ENCODE measurements at regions not wholly inside any gene's neighbourhood (a gene's known extent, or its start where the extent isn't known, plus 50 kb on each side); places are given as distances from the start of the nearest gene placed in this dataset.
"Not testable (repeated sequence)": the region's sequence is repeated elsewhere in the genome, so short reads cannot be mapped to it uniquely, and the experiment has no call there.

GRCh38 chr2:95654897-95655296 lies 63.1 kb downstream of the TRIM43 start:
- DNase-seq (ENCODE audit: low spot score): not testable (repeated sequence)

DNA sequence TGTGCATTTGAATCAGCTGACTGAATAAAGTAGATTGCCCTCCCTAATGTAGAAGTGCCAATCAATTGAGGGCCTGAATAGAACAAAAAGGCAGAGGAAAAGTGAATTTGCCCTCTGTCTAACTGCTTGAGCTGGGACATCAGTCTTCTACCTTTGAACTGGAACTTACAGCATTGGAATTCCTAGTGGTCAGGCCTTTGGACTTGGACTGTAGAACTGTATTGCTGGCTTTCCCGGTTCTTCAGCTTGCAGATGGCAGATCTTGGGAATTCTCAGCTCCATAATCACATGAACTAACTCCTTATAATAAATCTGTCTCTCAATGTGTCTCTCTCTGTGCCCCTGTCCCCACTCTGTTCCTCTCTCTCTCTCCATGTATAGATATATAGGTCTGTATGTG lies 64.8 kb downstream of the TRIM43 start:
- not testable (repeated sequence) for DNase-seq (ENCODE audit: low spot score)

- not testable (repeated sequence) for DNase-seq (ENCODE audit: low spot score)
Measured at GRCh38 chr2:95657937-95658336, 66.1 kb downstream of the TRIM43 start.

DNA sequence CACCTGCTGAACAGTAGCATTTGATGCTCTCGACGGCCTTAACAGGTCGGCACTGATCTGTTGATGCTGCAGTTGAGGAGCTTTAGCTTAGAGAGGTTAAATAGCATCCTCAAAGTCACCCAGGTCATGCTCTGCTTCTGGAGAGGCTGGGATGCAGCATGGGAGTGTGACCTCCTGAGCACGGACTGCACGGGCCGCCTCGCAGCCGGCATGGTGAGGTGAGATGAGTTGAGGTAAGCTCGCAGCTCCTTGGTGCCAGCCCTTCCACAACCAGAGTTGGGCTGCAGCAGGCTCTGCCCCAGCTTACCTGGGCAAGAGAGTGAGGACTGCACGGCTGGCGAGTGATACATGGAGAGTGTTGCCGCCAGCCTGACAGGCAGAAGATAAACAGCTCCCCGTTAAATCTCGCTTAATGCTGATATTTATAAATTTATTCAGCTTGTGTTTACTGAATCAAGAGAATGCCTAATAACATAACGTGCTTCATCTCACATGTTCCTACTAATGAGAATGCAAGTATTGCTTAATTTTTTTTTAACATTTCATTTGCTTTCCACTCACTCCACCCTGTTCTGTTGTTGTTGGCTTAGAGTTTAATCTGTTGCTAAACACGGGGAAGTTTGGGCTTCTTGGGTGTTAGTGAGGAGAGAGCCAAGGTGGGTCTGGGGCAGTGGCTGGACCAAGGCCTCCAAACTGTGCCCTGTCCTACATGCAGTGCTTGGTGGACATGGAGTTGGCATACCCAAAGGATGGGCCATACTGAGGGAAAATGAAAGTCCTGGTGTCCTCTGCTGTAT lies 69.2 kb downstream of the TRIM43 start:
- DNase-seq (ENCODE audit: low spot score): not testable (repeated sequence)

DNA sequence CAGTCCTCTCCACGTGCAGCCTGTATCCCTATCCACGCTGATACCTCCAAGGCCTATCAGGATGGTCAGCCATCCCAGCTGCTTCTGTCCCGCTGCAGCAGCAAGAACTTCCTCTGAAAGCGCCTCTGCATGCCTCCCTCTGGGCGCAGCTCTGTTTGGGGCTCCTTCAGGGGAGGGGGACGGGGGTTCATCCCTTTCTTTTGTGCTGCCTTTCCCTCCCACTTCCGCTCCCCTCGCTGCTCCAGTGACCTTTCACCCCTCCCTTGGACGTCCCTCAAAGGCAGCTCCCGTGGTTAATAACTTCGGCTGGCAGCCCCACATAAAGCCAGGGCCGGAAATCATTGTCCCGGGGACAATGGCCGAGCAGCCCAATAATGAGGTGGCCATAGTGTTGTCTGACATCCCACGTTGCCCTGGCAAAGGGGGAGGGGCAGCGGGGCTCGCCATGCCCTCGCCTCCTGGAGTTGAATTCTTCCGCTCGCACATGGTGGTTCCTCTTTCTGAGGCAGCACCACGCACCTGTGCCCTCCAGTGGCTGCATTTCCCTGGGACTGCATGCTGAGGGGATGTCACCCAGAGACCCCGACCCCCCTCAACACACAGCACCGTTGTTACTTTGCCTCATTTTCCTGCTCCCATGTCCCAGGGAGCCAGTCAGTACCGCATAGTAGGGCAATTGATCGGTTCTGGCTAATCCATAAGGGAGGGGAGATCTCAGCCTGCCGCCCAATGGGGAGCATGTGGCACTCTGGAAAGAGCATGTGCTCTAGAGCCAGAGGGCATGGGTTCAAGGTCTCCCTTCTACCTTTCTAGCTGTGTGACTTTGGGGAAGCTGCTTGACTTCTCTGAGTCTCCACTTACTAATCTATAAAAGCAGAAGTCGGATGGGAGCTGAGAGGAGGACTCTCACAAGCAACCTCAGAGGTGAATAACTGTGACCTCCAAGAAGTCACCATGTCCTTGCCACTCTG lies 72.0 kb downstream of the TRIM43 start:
- not testable (repeated sequence) for DNase-seq (ENCODE audit: low spot score)

DNA sequence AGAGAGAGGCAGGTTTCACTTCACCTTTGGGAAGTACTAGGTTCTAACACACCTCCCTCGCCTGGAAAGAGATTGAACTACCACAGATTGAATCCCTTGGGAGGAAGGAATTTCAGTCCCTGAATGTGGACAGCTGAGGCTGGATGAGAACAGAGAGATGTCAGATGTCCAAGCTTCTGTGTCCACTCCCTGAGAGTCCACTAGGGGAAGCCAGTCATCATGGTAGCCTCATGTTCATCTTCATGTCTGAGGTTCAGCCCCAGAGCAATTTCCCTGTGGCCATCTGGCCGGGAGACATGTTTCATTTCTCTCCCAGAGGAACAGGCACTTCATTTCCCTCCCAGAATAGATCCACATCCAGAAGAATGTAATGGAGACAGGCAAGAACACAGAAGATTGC lies 74.8 kb downstream of the TRIM43 start:
- not testable (repeated sequence) for DNase-seq (ENCODE audit: low spot score)

- DNase-seq (ENCODE audit: low spot score): no peak
Measured at GRCh38 chr2:95667480-95667879, 75.7 kb downstream of the TRIM43 start.

DNA sequence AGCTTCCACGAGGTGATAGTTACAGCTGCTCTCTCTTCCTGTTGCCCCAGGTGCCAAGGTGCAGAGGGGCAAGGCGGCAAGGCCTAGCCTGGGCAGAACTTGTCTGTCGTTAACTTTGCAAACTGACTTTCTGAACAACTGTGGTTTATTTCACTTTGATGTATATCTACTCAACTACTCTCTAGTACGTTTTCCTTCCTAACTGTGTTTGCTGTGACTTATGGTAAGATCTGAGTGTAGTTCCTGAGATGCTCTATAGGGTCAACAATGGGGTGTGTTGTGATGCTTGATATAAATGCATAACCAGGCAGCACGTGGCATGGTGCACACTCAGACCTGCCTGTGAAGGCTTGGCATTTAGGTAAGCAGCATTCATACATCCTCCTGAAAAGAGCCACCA lies 77.1 kb downstream of the TRIM43 start:
- DNase-seq (ENCODE audit: low spot score): not testable (repeated sequence)

GRCh38 chr2:95669441-95669991 lies 77.7 kb downstream of the TRIM43 start:
- no peak for DNase-seq (ENCODE audit: low spot score)

DNA sequence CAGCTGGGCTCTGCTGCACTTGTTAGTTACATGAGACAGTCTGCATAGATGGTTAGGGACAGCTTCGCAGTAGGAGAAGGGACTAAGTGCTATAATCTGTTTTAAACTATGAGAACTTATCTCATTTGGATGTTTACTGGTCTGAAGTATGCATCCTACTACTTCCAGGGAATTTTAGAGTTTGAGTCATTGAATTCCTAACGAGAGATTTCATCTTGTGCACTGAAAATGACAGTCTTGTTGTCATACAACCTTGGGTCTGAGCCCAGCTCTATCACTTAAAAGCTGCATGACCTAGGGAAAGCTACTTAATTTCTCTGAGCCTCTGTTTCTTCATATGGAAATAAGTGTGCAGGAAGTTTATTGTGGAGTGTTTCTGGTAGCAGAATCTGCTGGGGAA lies 78.4 kb downstream of the TRIM43 start:
- DNase-seq (ENCODE audit: low spot score): no peak

DNA sequence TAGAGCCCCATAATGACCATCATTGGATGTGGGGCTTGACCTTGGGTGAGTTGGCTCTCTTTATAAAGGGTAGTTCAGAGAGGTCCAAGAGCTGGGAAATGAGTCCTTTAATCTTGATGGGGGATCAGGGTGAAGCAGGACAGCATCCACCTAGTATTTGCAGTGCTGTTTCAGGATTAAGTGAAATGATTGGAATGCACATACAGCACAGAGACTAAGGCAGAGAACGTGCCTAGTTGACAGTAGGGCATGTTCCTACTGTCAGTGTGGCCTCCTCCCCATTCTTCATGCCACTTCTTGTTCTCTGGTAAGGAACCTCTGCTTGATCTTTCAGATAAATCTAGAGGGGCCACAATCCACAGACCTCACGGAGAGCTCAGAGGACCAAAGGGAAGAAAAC lies 78.9 kb downstream of the TRIM43 start:
- DNase-seq (ENCODE audit: low spot score): no peak

DNA sequence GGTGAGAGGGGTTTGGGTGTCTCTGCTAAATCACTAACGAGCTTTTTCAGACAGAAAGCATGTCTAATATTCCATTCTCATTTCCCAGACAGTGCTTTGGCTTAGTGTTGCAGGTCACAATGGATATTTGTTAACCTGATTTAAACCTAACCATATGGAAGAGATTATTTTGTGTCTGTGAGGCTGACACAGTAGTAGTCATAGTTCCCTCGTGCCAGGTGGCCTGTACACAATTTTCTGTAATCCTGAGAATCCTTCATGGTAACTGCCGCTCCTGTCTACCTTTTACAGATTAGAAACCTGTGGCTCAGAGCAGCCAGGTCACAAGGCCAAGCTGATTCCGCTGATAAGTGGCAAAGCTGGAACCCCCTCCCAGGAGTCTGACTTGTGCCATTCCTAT lies 79.4 kb downstream of the TRIM43 start:
- DNase-seq (ENCODE audit: low spot score): not testable (repeated sequence)

- not testable (repeated sequence) for DNase-seq (ENCODE audit: low spot score)
Measured at GRCh38 chr2:95671992-95672391, 80.2 kb downstream of the TRIM43 start.

DNA sequence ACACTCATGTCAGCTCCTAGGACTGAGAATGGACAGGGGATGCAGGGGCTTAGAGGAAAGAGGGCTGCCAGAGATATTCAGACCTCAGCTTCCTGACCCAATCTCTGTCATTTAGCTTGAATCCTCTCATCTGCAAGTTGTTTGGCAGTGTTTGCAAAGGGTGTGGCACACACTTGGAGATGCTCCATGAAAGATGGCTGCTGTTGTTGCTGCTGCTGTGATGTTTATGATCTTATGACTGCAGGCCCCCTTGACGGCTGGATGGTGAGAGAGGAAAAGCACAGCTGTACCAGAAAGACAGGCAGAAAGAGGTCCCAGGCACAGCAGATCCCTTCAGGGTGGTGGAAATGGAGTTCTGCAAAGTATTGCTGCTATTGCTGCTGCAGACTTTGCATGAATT lies 80.7 kb downstream of the TRIM43 start:
- DNase-seq (ENCODE audit: low spot score): not testable (repeated sequence)

DNA sequence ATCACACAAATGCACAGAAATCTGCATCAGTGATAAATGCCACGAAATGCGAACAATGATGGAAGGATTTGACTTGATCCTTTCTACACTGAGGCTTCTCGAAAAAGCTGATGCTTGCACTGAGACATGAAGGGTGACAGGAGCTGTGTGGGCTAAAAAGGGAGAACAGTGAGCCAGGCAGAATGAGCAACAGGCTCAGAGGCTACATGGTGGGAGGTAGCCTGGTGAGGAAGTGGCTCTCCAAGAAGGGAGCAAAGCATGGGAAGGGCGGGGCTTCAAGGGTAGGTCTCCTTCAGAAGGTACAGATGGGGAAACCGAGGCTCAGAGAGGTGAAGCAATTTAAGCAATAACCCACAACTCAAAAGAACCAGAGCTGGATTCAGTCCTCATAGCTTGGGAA lies 82.4 kb downstream of the TRIM43 start:
- no peak for DNase-seq (ENCODE audit: low spot score)

- DNase-seq (ENCODE audit: low spot score): not testable (repeated sequence)
Measured at GRCh38 chr2:95676573-95676972, 84.8 kb downstream of the TRIM43 start.

GRCh38 chr2:95677346-95677745 lies 85.5 kb downstream of the TRIM43 start:
- no peak for DNase-seq (ENCODE audit: low spot score)

DNA sequence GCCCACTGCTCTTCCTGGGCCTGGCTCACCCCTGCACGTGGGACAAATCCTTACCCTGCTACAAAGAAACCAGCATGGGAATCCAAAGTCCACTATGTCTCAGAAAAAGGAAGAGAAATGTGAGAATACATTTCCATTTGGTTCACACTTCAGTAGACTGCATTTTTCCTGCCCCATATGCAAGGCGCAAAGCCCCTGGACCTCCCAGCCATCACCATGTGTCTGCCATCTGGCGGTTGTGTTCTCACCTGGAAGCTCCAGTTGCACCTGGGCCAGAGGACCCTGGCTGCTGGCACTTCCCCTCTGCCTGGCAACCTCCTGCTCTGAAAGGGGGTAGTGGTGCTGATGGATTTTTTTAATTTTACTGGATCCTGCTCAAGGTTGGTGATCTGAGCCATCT lies 86.0 kb downstream of the TRIM43 start:
- DNase-seq (ENCODE audit: low spot score): not testable (repeated sequence)

- not testable (repeated sequence) for DNase-seq (ENCODE audit: low spot score)
Measured at GRCh38 chr2:95681158-95681557, 89.4 kb downstream of the TRIM43 start.

DNA sequence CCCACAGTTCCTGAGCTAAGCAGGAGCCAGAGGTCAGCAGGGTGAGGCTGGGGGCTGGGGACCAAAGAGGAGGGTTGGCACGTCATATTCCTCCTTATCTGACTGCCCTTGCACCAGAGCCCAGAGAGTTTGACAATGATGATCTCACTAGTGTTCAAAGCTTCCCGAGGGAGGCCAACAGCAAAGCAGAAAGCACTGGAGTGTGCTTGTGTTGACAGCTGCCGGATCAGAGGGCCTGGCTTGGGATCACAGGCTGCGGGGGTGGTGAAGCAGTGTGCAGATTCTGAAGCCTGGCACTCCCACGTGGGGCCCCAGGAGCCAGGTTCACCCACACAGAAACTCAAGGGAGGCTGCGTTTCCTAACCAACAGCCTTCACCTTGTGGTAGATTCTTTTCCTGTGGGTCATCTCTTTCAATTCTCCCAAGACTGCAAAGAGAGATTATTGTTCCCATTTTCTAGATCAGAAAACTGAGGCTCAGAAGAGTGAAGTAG lies 89.8 kb downstream of the TRIM43 start:
- DNase-seq (ENCODE audit: low spot score): not testable (repeated sequence)

GRCh38 chr2:95682889-95683517 lies 91.2 kb downstream of the TRIM43 start:
- not testable (repeated sequence) for DNase-seq (ENCODE audit: low spot score)

DNA sequence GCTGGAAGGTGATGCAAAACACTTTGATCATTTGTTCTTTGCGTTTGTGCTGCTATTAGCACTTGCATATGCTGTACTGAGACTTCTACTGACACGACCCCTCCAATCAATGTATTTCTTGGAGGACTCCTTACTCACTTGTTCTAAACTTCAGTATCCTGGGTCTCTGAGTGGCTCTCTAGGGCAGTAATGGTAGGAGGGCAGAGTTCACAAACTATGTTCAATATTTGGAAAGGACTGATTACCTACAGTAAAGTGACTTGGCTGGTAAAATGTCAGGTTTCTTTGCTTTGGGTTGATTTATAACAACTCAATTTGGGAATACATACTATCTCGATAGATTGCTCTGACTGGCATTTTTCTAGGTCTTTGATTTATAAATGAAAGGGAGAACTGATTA lies 93.7 kb downstream of the TRIM43 start:
- DNase-seq (ENCODE audit: low spot score): no peak
